ENCODE measurements at regions not wholly inside any gene's neighbourhood (a gene's known extent, or its start where the extent isn't known, plus 50 kb on each side); places are given as distances from the start of the nearest gene placed in this dataset.

GRCh38 chr13:111943229-111943795 lies 123.6 kb upstream of the SOX1 start (continued):
- TF ChIP-seq ZNF274 (IDR thresholded peaks at IDR 0.05; ENCODE audit: borderline replicate concordance, extremely low read depth, low read length) (no peak), TAF7 (optimal IDR thresholded peaks at IDR 0.05; ENCODE audit: borderline replicate concordance, low read depth, low read length) (no peak), RFX5 (IDR thresholded peaks at IDR 0.05; ENCODE audit: borderline replicate concordance, low read depth, low read length) (no peak)
- TF ChIP-seq, protein P1, sequence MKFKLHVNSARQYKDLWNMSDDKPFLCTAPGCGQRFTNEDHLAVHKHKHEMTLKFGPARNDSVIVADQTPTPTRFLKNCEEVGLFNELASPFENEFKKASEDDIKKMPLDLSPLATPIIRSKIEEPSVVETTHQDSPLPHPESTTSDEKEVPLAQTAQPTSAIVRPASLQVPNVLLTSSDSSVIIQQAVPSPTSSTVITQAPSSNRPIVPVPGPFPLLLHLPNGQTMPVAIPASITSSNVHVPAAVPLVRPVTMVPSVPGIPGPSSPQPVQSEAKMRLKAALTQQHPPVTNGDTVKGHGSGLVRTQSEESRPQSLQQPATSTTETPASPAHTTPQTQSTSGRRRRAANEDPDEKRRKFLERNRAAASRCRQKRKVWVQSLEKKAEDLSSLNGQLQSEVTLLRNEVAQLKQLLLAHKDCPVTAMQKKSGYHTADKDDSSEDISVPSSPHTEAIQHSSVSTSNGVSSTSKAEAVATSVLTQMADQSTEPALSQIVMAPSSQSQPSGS (IDR thresholded peaks at IDR 0.05; ENCODE audit: low read length) = no peak
